GM12873 (cell line): ENCODE measurements at regions not wholly inside any gene's neighbourhood (a gene's known extent, or its start where the extent isn't known, plus 50 kb on each side); places are given as distances from the start of the nearest gene placed in this dataset.

Experiments
- TF ChIP-seq, protein P1 (sequence below): IDR thresholded peaks from 2 replicates; pipeline ENCODE4 v1.5.1; 2012; ENCODE audit warnings: low read depth, mild to moderate bottlenecking, moderate library complexity, low read length, control low read depth; ENCODE audit not compliant: insufficient read depth; ENCODE audit errors: missing control alignments

DNA sequence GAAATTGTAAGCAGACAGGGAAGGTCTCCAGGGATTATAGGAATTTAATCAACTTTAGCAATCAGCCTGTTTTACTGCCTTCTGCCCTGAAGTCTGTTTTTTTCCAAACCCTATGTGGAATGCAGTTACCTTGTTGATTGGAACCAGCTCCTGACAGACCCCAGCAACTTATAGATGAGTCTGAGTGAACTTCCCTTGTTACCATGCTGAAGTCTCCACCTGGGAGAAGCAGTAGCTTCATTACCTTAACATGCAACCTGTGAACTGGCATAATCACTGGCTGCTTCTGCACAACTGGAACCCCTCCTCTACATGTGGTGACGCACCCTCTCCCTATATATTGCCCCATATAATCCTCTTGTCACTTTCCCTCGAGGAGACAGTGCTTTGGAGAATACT, 226.3 kb upstream of the SPOPL start:
- TF ChIP-seq, protein P1, sequence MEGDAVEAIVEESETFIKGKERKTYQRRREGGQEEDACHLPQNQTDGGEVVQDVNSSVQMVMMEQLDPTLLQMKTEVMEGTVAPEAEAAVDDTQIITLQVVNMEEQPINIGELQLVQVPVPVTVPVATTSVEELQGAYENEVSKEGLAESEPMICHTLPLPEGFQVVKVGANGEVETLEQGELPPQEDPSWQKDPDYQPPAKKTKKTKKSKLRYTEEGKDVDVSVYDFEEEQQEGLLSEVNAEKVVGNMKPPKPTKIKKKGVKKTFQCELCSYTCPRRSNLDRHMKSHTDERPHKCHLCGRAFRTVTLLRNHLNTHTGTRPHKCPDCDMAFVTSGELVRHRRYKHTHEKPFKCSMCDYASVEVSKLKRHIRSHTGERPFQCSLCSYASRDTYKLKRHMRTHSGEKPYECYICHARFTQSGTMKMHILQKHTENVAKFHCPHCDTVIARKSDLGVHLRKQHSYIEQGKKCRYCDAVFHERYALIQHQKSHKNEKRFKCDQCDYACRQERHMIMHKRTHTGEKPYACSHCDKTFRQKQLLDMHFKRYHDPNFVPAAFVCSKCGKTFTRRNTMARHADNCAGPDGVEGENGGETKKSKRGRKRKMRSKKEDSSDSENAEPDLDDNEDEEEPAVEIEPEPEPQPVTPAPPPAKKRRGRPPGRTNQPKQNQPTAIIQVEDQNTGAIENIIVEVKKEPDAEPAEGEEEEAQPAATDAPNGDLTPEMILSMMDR = no peak

DNA sequence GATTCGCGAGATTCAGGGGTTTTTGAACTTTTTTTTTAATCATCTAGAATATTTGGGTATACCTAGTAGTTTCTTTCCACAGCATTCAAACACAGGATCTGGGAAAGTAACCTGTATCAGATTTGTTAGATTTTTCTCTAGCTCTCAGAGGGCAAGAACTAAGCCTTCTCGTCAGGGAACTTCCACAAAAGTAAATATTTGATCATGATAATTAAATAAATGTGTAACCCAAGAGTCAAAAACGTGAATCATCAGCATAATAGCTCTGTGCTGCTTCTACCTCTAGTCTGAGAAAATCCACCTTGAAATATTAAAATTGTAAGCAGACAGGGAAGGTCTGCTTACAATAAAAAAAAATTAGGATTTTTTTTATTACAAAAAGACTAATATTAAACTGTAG, 225.7 kb upstream of the SPOPL start:
- TF ChIP-seq, protein P1 = no peak

GRCh38 chr2:138276339-138276738, 225.2 kb upstream of the SPOPL start:
- TF ChIP-seq, protein P1 = no peak

- TF ChIP-seq, protein P1 = no peak
Observed at GRCh38 chr2:138277062-138277461, 224.5 kb upstream of the SPOPL start.

DNA sequence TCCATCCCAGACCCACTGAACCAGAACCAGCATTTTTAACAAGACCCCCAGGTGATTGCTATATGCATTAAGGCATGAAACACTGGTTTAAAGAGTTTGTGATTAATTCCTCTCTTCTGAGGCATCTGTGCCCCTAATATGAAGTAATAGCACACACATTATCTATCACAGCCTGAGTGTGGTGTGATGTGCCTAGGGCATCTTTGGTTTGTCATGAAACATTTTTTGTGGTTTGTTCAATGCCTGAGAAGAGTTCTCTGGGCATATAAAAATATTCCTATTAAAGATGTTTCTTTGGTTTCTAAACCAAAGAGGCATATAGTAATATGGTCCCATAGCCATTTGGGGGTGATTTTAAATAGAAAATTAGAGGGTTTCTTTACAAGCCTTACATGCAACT, 221.7 kb upstream of the SPOPL start:
- TF ChIP-seq, protein P1 = no peak

DNA sequence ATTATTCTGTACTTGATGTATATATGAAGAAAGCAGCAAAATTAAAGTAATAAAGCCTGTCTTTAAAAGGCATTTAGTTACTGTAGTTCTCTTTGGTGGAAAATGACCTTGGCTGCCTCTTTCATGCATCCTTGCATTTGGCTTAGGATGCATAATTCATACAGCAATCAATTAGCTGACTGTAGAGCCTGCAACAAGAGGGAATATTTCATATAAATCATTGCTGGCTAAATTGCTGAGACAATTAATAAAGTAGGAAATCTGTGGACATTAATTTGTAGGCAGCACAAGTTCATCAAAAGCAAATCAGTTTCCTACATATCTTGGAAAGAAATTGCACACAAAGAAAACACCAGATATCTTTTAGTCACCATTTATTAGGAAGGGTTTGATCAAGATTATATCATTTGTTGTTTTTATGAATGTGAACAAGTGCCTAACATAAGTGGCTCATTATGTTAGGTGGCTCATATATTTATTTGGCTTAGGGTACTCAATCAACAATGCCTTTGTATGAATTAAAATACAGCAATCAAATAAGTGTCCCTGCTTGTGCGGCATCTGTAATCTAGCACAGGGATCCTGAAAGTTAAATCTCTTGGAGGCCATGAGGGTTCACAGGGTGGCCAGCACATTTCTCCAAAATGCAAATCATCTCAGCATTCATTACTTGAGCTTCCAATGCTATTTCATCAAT, 220.4 kb upstream of the SPOPL start:
- TF ChIP-seq, protein P1 = no peak

- TF ChIP-seq, protein P1 = no peak
Observed at GRCh38 chr2:138282014-138282672, 219.4 kb upstream of the SPOPL start.
